ENCODE measurements at regions not wholly inside any gene's neighbourhood (a gene's known extent, or its start where the extent isn't known, plus 50 kb on each side); places are given as distances from the start of the nearest gene placed in this dataset.
A peak's percentile ranks its signal among the peaks of the same experiment; 100 is the strongest.

GRCh38 chr6:44642349-44642748, 254.8 kb downstream of the CDC5L start:
- H3K4me1 Mint-ChIP-seq, result peaks cover 25% of the 10 kb centered on the region
- ChIA-PET POLR2A (no interaction called here), CTCF (interaction anchor here (0.5 to 3.3 kb wide), 5 partner anchors 11 to 792 kb away, joined by 3 to 21 read pairs (median 3); no protein-coding TSS in a partner anchor)
- no peak for DNase-seq
- no peaks in the 10 kb centered on the region for H3K36me3 Mint-ChIP-seq (ENCODE audit: low read depth)
- no peaks in the 10 kb centered on the region for H3K27me3 Mint-ChIP-seq
- H3K9me3 Mint-ChIP-seq, result no peaks in the 10 kb centered on the region
- no peak overlapping the region for H3K4me3 Mint-ChIP-seq
- H3K27ac Mint-ChIP-seq, result peak overlapping the region; percentile 59

- no peaks in the 10 kb centered on the region for H3K36me3 Mint-ChIP-seq (ENCODE audit: low read depth)
- H3K27me3 Mint-ChIP-seq, result no peaks in the 10 kb centered on the region
- ChIA-PET POLR2A (interaction anchor here (0.5 kb wide), 1 partner anchor 673 kb away, joined by 3 read pairs; no protein-coding TSS in a partner anchor), CTCF (interaction anchor here (0.8 to 3.3 kb wide), 4 partner anchors 12 to 15 kb away, joined by 3 to 21 read pairs (median 6); no protein-coding TSS in a partner anchor)
- no peaks in the 10 kb centered on the region for H3K9me3 Mint-ChIP-seq
- peak; percentile 27 for DNase-seq
- peaks cover 25% of the 10 kb centered on the region for H3K4me1 Mint-ChIP-seq
- no peak overlapping the region for H3K4me3 Mint-ChIP-seq
- peak overlapping the region; percentile 59 for H3K27ac Mint-ChIP-seq
Observed at GRCh38 chr6:44642870-44643522, 255.5 kb downstream of the CDC5L start.

DNA sequence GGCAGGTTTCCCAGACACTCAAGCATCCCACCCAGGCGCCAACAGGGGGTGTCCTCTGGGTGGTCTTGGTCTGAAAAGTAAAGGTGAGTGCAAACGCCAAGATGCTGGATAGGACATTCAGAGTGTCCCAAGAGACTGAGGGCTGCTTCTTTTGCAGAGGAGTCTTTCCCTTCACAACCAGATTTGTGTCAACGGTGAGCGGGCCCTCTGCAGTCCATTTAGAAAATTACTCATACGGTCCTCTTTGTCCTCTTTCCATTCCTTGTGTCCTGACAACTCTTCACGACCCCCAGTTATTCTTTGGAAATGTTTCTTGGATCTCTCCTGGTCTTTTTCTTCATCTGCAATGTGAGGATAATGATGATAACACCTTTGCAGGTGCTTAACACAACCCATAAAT, 257.8 kb downstream of the CDC5L start:
- POLR2A ChIA-PET, result no interaction called here
- Mint-ChIP-seq H3K4me1 (peaks cover 32% of the 10 kb centered on the region), H3K27ac (no peak overlapping the region), H3K9me3 (no peaks in the 10 kb centered on the region), H3K27me3 (no peaks in the 10 kb centered on the region), H3K4me3 (no peak overlapping the region), H3K36me3 (ENCODE audit: low read depth) (no peaks in the 10 kb centered on the region)
- DNase-seq, result no peak
- CTCF ChIA-PET, result no interaction called here

DNA sequence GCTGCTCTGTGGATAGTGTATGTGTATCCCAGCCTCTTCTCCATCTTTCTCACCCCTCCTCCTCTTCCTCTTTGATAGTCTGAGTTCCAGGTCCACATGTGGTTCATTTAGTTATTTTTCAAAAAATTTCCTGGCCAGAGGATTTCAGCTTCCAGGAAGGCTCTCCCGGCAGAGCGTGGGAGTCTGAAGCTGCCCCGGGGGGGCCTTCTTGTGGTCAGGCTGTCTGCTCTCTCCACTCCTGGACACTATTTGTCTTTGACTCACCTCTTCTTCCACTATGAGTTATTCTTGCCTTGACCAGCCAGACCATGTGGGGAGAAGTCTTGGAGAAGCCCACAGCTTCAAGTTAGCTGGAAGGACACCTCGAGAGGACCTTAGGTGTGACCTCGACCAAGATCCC, 258.8 kb downstream of the CDC5L start:
- no peaks in the 10 kb centered on the region for H3K27me3 Mint-ChIP-seq
- no peaks in the 10 kb centered on the region for H3K9me3 Mint-ChIP-seq
- CTCF ChIA-PET, result interaction anchor here (0.9 to 2.1 kb wide), 4 partner anchors 9 to 1276 kb away, joined by 3 to 11 read pairs (median 5); no protein-coding TSS in a partner anchor
- DNase-seq, result no peak
- H3K27ac Mint-ChIP-seq, result no peak overlapping the region
- no peak overlapping the region for H3K4me3 Mint-ChIP-seq
- H3K4me1 Mint-ChIP-seq, result peaks cover 25% of the 10 kb centered on the region
- POLR2A ChIA-PET, result no interaction called here
- H3K36me3 Mint-ChIP-seq (ENCODE audit: low read depth), result no peaks in the 10 kb centered on the region

DNA sequence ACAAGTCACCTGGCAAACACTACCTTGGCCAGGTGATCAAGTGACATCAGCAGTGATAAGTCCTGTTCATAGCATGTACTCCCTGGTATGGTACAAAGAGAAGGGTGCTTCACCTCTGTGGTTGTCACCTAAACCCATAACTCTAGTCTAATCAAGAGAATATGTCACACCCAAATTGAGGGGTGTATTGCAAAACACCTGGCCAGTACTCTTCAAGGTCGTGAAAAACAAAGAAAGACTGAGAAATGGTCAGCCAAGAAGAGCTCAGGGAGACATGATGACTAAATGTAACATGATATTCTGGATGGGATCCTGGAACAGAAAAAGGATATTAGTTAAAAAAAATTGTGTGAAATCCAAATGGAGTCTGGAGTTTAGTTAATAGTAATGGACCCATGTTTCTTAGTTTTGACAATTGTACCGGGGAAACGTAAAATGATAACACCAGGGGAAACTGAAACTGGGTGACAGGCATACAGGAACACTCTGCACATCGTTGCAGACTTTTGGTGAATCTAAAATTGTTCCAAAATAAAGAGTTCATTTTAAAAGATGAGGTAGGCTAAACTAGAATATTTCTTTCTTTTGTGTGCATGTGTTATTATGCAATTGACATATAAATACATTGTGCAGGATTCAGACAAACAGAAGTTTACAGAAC, 262.0 kb downstream of the CDC5L start:
- Mint-ChIP-seq H3K27ac (no peak overlapping the region), H3K4me1 (peaks cover 7% of the 10 kb centered on the region), H3K36me3 (ENCODE audit: low read depth) (no peaks in the 10 kb centered on the region), H3K27me3 (peaks cover 8% of the 10 kb centered on the region), H3K9me3 (no peaks in the 10 kb centered on the region), H3K4me3 (no peak overlapping the region)
- DNase-seq, result no peak
- ChIA-PET POLR2A (no interaction called here), CTCF (interaction anchor here (0.7 kb wide), 1 partner anchor 1216 kb away, joined by 3 read pairs; no protein-coding TSS in a partner anchor)

DNA sequence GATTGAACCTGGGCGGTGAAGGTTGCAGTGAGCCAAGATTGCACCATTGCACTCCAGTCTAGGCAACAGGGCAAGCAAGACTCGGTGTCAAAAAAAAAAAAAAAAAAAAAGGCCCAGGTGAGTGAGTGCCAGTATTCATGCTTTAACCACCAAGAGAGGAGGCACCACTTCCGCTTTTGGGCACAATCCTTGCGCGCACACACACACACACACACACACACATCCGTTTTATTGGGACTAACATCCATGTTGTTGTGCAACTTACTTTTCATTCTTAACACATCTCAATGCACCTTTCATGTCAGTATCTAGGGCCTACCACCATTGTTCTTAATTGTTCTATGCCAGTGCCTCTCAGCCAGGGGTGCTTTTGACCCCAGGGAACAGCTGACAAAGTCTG, 263.0 kb downstream of the CDC5L start:
- H3K36me3 Mint-ChIP-seq (ENCODE audit: low read depth), result no peaks in the 10 kb centered on the region
- H3K9me3 Mint-ChIP-seq, result no peaks in the 10 kb centered on the region
- ChIA-PET CTCF (interaction anchor here (0.6 to 0.7 kb wide), 3 partner anchors 779 to 1280 kb away, joined by 3 read pairs; no protein-coding TSS in a partner anchor), POLR2A (no interaction called here)
- peaks cover 14% of the 10 kb centered on the region for H3K4me1 Mint-ChIP-seq
- H3K4me3 Mint-ChIP-seq, result no peak overlapping the region
- no peak overlapping the region for H3K27ac Mint-ChIP-seq
- peaks cover 8% of the 10 kb centered on the region for H3K27me3 Mint-ChIP-seq
- no peak for DNase-seq

DNA sequence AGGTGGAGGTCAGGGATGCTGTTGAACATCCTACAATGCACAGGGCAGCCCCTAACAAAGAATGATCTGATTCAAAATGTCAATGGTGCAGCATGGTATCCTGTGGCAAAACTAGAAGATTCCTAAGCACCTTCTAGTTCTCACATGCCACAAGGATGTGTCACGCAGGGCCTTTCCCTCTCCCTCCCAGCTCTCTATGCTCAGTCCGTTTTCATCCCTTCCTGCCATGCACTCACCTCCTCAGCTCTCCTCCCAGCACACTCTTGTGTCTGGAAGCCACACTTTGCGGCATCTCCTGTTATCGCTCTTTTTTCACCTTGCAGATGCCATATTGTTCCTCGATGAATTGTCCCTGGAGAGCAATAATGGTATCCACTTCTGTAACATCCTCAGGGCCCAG, 263.4 kb downstream of the CDC5L start:
- ChIA-PET POLR2A (no interaction called here), CTCF (interaction anchor here (0.6 kb wide), 1 partner anchor 779 kb away, joined by 3 read pairs; no protein-coding TSS in a partner anchor)
- no peak for DNase-seq
- H3K27ac Mint-ChIP-seq, result no peak overlapping the region
- H3K9me3 Mint-ChIP-seq, result no peaks in the 10 kb centered on the region
- peaks cover 8% of the 10 kb centered on the region for H3K27me3 Mint-ChIP-seq
- peaks cover 16% of the 10 kb centered on the region for H3K4me1 Mint-ChIP-seq
- H3K4me3 Mint-ChIP-seq, result no peak overlapping the region
- H3K36me3 Mint-ChIP-seq (ENCODE audit: low read depth), result no peaks in the 10 kb centered on the region

DNA sequence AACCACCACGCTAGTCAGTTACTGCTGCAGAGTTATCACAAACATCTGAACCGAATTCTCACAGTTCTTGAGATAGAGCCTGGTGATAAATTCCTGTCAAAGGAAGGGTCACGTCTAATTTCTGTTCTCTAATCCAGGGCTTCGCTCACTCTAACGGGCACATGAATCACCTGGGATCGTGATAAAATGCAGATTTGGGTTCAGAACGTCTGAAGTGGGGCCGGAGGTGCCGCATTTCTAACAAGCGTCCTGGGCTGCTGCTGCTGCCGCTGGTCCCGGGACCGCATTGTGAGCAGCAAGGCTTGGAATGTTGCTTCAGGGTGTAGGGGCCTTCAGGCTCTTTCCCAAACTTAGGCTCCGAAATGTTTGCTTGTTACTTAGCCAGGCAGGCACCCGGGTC, 264.1 kb downstream of the CDC5L start:
- H3K27ac Mint-ChIP-seq, result no peak overlapping the region
- no peak overlapping the region for H3K4me3 Mint-ChIP-seq
- peaks cover 8% of the 10 kb centered on the region for H3K27me3 Mint-ChIP-seq
- no peak for DNase-seq
- no peaks in the 10 kb centered on the region for H3K36me3 Mint-ChIP-seq (ENCODE audit: low read depth)
- POLR2A ChIA-PET, result no interaction called here
- peaks cover 16% of the 10 kb centered on the region for H3K4me1 Mint-ChIP-seq
- no peaks in the 10 kb centered on the region for H3K9me3 Mint-ChIP-seq
- CTCF ChIA-PET, result interaction anchor here (1.6 kb wide), 1 partner anchor 1271 kb away, joined by 4 read pairs; no protein-coding TSS in a partner anchor

DNA sequence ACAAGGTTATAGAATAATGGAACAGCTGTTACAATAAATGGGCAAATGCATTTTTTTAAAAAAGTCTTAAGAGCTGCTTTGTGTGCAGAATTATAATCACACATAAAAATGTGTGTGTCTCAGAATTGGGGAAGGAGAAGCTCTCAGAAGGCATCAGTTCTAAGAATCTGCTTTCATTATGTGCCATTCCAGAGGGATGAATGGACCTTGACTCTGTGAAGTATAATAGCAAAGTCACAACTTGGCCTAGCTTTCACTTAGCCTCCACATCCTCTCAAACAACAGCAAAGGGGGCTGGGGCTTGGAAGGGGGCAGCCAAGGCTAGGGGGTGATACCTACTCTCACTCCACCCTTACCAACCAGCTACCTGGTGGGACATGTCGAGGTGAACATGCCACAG, 265.0 kb downstream of the CDC5L start:
- no peaks in the 10 kb centered on the region for H3K36me3 Mint-ChIP-seq (ENCODE audit: low read depth)
- peaks cover 8% of the 10 kb centered on the region for H3K27me3 Mint-ChIP-seq
- H3K27ac Mint-ChIP-seq, result no peak overlapping the region
- no peak for DNase-seq
- ChIA-PET POLR2A (no interaction called here), CTCF (interaction anchor here (1.0 to 1.6 kb wide), 3 partner anchors 16 to 1270 kb away, joined by 3 to 4 read pairs (median 4); no protein-coding TSS in a partner anchor)
- H3K9me3 Mint-ChIP-seq, result no peaks in the 10 kb centered on the region
- H3K4me1 Mint-ChIP-seq, result peaks cover 16% of the 10 kb centered on the region
- H3K4me3 Mint-ChIP-seq, result no peak overlapping the region

DNA sequence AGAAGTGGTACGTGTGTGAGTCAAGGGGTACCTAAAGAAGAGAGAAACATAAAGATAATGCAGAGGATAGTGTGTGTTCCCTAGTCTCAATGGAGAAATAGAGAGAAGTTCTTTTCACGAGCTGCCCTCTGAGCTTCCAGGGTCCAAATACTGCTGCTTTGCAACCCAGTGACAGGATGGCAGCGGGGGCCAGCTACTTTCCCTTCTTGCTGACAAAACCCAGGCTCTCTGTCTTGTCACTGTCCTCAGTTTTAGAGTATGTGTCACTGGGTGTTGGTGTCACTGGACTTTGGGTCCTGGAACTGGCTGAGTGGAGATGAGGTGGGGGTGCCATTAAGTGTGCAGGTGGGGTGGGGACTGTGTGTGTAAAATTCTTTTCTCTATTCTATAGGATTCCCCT, 265.6 kb downstream of the CDC5L start:
- peaks cover 16% of the 10 kb centered on the region for H3K4me1 Mint-ChIP-seq
- no peaks in the 10 kb centered on the region for H3K9me3 Mint-ChIP-seq
- H3K4me3 Mint-ChIP-seq, result no peak overlapping the region
- no peak overlapping the region for H3K27ac Mint-ChIP-seq
- no peak for DNase-seq
- POLR2A ChIA-PET, result no interaction called here
- H3K27me3 Mint-ChIP-seq, result peaks cover 8% of the 10 kb centered on the region
- CTCF ChIA-PET, result interaction anchor here (0.7 to 3.5 kb wide), 4 partner anchors 11 to 723 kb away, joined by 3 to 21 read pairs (median 4); no protein-coding TSS in a partner anchor
- H3K36me3 Mint-ChIP-seq (ENCODE audit: low read depth), result no peaks in the 10 kb centered on the region

- Mint-ChIP-seq H3K27ac (no peak overlapping the region), H3K4me3 (no peak overlapping the region), H3K9me3 (peaks cover 4% of the 10 kb centered on the region), H3K36me3 (ENCODE audit: low read depth) (no peaks in the 10 kb centered on the region), H3K4me1 (peaks cover 16% of the 10 kb centered on the region), H3K27me3 (peaks cover 8% of the 10 kb centered on the region)
- ChIA-PET CTCF (interaction anchor here (0.7 to 3.5 kb wide), 5 partner anchors 10 to 226 kb away, joined by 3 to 21 read pairs (median 3); no protein-coding TSS in a partner anchor), POLR2A (no interaction called here)
- no peak for DNase-seq
Observed at GRCh38 chr6:44653761-44654218, 266.3 kb downstream of the CDC5L start.

DNA sequence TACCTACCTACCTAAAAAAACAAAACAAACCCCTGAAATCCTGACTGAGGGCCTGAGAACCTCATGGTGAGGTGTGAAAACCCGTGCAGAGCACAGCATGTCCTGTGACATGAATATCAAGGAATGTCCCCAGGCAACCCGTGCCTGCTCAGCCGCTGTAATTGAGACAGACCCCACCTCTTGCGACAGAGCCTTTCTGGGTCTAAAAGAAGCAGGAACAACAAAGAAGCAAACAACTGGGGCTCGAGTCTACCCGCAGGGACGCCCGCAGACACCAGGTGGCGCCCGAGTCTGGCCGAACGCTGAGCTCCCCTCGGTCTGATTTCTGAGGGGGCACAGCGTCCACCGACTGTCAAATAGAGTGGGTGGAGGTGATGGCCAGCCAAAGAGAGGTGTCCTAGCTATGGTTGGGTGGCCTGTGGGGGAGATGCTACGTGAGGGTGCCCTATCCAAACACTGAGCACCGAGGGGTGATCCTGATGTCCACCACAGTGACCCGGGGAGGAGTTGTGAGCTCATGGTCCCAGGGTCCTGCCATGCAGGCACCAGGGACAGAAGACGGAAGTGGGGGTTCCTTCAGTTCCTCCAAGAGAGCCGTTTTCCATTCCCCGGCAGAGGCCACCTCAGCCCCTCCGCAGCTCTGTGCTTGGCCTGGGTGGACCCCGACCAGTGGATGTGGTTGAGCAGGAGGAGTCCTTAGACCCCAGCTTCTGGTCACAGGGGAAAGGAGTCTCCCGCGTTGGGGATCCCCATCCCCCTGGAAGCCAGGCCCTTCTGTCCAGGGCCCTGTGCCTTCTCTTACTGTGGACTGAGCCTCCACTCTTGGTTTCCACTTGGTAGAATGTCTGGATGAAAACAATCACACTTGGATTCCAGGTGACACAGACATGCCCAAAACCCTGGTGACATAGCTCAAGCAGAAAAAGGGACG, 268.2 kb downstream of the CDC5L start:
- ChIA-PET POLR2A (no interaction called here), CTCF (interaction anchor here (0.5 to 3.5 kb wide), 33 partner anchors 8 to 1510 kb away, joined by 3 to 21 read pairs (median 4); no protein-coding TSS in a partner anchor)
- H3K9me3 Mint-ChIP-seq, result peaks cover 5% of the 10 kb centered on the region
- peaks cover 9% of the 10 kb centered on the region for H3K4me1 Mint-ChIP-seq
- H3K36me3 Mint-ChIP-seq (ENCODE audit: low read depth), result no peaks in the 10 kb centered on the region
- peak; percentile 70 for DNase-seq
- peaks cover 8% of the 10 kb centered on the region for H3K27me3 Mint-ChIP-seq
- H3K4me3 Mint-ChIP-seq, result no peak overlapping the region
- peak overlapping the region; percentile 85 for H3K27ac Mint-ChIP-seq

Measured in activated CD4-positive, alpha-beta T cell treated with anti-CD3 and anti-CD28 coated beads, Interleukin-2, amount 10 ng/mL, durations not matched to agents 7 days and 5 days (primary cell).